EH (cell line): ENCODE measurements at regions not wholly inside any gene's neighbourhood (a gene's known extent, or its start where the extent isn't known, plus 50 kb on each side); places are given as distances from the start of the nearest gene placed in this dataset.

Experiments
- DNase-seq: peaks from one replicate; pipeline ENCODE4 v3.0.0-alpha.2; 2015; ENCODE audit warnings: low read depth

- DNase-seq, result no peak
Observed at GRCh38 chr18:45435810-45436209, 179.5 kb upstream of the SLC14A2 start.

- DNase-seq, result no peak
Observed at GRCh38 chr18:45437366-45437765, 177.9 kb upstream of the SLC14A2 start.

DNA sequence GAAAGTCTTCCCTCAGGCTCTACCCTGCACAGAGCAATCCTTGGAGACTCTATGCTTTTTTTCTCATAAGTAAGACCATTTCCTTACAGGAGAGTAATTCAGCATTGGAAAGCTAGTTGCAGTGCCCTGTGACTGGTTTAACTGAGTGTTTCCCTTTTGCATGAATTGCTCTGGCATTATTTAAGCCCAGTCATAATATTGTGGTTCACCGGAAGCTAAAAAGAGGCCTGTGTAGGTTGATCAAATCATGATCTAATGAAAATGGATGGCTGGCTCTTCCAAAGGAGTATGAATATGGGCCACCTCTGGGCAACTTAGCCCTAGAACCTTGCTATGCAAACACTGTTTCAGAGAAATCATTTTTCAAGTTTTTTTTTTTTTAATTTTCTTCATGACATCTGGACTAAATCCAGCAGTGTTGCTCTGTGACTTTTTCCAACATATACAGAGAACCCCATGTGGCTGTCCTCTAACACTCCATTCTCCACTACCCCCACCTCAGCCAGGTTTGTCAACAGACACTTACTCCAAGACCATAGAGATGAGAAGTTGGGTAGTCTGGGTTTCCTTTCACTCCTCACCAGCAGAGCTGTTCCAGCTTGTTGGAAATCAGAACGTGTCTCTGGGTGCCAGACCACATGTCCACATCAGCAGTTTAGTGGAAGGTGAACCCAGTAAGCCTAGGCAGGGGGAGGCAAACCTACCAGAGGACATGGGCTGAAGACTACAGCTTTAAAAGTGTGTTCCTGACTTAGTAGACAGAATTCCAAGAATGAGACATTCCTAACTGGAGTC, 175.2 kb upstream of the SLC14A2 start:
- no peak for DNase-seq

GRCh38 chr18:45441110-45441847, 174.0 kb upstream of the SLC14A2 start:
- peak; percentile 22 for DNase-seq

DNA sequence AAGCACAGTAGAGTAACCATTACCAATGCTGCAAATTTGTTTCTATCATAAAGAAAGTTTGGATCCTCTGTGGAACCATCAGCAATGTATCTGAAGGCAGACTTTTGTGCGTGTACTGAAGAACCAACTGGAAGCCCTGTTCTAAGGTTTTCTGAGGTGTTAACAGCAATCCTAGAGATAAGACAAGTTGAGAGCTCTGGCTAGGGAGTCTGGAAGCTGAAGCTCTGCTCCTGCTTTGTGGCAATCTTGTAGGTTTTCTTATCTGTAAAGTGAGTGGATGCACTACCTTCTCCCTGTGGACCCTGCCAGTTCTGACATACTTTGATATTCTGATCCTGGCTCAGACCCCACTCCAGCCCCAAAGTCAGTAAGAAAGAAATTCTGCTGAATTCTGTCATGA, 171.2 kb upstream of the SLC14A2 start:
- no peak for DNase-seq

DNA sequence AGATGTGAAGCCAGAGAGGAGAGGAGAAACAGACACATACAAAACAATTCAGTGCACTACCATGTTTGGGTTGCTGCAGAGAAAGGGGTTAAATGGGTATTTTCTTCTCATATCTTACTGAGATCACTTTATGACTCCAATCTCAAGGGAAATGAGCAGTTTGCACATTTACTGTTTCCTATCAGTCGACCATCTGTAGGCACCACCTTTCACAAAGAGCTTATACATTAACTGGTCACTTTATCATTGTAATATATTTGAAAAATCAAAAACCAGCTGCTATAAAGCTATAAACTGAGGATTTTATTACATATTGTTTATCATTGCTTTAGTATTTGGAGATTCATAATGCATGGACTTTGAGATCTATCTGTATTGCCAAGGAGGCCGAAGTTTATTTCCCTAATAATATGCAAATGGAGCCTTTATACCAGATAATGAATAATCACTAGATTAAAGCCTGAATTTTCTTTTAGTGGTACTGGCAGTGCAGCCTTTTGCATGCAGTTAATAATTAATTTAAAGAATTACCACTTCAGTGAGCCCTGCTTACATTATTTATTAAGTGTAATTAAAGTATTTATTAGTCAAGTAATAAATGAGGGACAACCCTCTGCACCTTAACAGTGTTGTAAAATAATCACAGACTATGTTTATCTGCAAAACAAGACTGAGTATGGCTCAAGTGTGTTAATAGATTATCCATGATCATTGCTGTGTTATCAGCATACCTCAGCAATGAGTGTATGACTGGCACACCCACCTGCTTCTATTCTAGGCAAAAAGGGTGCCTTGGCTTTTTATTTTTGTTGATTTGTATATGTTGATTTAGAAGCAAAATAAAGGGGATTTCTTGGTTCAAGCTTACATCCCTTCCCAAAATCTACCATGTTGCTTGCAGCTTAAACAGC, 167.7 kb upstream of the SLC14A2 start:
- no peak for DNase-seq

- DNase-seq, result no peak
Observed at GRCh38 chr18:45448871-45449270, 166.4 kb upstream of the SLC14A2 start.

GRCh38 chr18:45449418-45450227, 165.7 kb upstream of the SLC14A2 start:
- DNase-seq, result no peak

DNA sequence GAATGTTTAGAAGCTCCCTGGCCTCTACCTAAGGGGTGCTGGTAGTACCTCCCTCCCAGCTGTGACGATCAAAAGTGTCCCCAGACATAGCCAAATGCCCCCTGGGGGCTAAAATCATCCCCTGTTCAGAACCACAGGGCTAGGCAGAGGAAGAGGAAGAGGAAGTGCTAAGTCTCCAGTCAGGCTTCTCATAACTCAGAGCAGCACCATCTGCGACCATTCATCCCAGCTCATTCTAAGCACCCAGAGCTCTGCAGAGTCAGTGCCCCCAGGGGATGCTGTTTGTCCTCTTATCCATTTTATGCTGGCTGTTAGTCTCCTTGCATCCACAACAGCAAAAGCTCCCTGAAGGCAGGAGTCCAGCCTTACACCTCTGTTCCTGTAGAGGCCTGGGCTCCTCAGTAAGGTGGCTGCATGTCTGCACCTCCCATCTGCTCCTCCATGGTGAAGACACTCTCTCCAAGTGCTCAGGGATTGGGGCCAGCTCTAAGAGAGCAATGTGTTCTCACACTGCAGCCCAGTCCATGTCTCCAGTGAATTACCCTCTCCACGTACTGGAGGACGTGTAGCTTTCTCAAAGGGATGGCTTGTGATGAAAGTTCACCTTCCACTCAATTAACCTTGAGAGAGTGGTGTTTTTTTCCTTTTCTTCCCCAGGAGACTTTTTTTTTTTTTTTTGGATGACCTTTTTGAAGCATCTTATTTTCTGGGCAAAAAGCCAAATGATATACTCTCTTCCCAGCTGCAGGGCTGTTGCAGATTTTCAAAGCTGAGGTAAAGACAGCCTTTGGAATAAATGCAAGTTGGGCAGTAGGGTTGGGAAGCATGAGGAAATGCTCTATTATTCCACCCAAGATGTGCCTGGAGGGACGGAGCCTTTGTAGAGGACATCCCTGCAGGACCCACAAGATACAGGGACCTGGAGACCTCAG, 158.9 kb upstream of the SLC14A2 start:
- no peak for DNase-seq

- no peak for DNase-seq
Observed at GRCh38 chr18:45458033-45458432, 157.2 kb upstream of the SLC14A2 start.

- DNase-seq, result no peak
Observed at GRCh38 chr18:45462179-45462578, 153.1 kb upstream of the SLC14A2 start.

DNA sequence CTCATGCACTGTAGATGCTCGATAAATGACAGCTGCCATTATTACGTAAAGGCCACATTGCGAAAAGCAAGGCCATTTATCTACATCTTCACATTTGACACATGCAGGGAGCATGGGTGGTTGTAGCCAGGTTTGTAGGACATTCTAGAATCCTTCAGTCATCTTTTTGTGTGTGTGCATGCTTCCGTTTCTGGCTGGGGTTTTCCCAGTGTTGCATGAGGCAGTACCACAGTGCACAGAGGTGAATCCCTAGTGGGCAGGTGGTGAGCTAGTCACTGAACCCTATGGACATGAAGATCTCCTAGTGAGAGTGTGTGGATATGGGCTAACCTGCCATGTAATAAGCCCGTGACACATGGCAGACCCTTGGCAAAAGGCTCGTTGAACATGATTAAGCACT, 151.8 kb upstream of the SLC14A2 start:
- no peak for DNase-seq

DNA sequence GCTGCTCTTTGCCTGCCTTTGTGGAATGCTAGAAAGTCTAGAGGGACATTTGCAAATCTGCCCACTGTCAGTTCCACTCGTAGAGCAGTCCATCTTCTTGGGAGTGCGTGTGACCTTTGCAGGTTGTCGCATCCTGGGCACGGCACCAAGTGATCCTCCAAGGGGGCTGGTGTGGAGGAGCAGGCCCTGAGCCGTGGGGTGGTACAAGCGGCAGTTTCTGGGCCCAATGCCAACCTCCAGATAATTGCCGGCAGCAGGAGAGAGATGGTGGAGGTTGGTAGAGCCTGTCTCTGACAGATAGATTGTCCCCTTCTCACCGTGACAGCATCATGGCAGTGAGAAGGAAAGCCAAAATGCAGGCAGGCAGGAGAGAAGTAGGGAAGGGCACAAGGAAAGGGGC, 150.7 kb upstream of the SLC14A2 start:
- no peak for DNase-seq

DNA sequence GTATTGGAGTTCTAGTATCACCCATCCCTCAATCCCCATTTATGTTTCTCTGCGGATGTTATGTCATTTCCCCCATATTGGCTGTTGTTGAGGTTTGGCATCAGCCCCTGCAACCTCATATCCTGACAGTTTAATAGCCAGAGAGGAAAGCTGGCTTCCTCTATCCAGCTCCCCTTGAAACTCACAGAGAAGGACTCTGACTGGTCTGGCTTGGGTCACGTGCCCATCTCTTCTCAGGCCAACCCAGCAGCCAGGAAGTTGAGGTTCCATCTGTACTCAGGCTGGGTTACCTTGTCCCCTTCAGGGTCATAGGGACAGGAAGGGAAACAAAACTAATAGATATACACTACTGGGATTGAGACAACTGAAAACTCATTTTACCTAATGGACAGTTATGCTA, 148.0 kb upstream of the SLC14A2 start:
- DNase-seq, result no peak

- DNase-seq, result no peak
Observed at GRCh38 chr18:45467945-45468344, 147.3 kb upstream of the SLC14A2 start.

GRCh38 chr18:45478889-45479288, 136.4 kb upstream of the SLC14A2 start:
- no peak for DNase-seq

DNA sequence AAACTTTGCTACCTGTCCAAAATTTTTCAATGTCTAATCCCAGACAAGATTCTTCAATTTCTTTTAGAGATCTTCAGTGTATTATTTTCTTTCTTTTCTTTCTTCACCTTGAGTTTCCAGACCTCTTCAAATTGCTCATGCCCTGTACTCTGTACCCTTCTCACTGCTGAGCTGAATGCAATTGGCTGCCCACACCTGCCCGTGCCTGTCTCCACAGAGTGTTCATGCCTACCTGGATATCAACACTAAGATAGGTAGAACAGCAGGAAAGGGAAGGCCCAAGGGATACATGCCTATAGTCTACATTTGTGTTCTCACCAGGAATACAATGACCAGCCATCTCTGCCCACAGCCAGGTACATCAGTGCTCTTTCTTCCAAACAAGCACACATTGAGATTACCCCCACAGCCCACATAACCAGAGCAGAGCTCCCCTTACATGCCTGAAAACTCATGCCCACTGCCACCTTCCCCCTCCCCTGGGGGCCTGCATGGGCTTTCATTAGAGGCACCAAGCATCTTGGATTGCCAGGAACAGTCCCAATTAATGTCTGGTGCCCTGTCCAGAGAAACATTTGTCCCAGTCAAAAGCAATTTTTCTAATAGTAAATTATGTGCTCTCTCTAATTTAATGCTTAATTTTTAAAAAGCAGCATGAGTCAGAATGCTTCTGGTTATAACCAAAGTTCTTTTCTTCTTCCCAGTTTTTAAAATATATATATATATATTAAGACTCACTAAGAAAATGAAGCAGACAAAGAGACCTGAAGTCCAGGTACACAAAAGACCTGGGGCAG, 134.9 kb upstream of the SLC14A2 start:
- no peak for DNase-seq

- peak; percentile 1 for DNase-seq
Observed at GRCh38 chr18:45481821-45482220, 133.5 kb upstream of the SLC14A2 start.

DNA sequence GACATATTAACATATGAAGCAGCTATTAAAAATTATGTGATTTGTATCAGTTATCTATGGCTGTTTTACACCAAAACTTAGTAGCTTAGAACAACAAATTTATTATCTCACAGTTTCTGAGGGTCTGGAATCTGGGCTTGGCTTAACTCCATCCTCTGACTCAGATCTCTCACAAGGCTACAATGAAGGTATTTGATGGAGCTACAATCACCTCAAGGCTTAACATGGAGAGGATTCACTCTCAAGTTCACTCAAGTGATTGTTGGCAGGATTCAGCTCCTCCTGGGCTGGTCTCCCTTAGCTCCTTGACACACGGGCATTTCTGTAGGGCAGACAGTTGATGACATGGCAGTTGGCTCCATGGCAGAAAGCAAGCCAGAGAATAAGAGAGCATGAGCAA, 133.0 kb upstream of the SLC14A2 start:
- DNase-seq, result peak; percentile 13

DNA sequence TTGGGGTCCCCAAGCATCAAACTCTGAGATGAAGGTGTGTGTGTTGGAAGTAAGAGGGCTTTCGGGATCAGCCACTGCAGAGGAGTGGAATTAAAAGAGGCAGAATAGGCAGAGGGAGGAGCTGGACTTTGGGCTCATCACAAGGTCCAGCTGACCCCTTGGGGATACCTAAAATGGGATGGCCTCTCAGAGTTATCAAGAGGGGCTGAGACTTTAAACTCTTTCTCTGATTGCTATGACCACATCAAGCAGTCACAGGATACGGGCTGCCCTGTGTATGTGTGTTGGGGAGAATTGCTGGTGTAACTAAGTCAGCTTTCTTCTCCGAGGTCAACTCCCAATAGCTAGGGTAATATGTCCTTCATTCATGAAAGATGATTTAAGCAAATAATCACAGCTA, 127.7 kb upstream of the SLC14A2 start:
- no peak for DNase-seq
